H1 (cell line): ENCODE measurements at regions not wholly inside any gene's neighbourhood (a gene's known extent, or its start where the extent isn't known, plus 50 kb on each side); places are given as distances from the start of the nearest gene placed in this dataset.

Source experiments
- CTCF ChIA-PET: fragments of 300-600 bp; sonication (Branson Sonifier 250); formaldehyde crosslinking; loops from one replicate; lab custom pipeline; 2021; ENCODE audit not compliant: partially characterized antibody; lab: Charles Lee
- POLR2A ChIA-PET: fragments of 300-600 bp; sonication (Branson Sonifier 250); formaldehyde crosslinking; loops from one replicate; lab custom pipeline; 2021; ENCODE audit warnings: inconsistent platforms; ENCODE audit not compliant: partially characterized antibody; lab: Charles Lee
- DNase-seq, 2 experiments: peaks; one replicate each; pipeline versions ENCODE4 v3.0.0 to v3.0.0-alpha.2; 2010 to 2022; ENCODE audit warnings: low spot score in 2 of 2, low read depth in 1 of 2, mixed read lengths in 1 of 2
- FAIRE-seq: peaks from 2 replicates; lab custom pipeline; 2011; peaks lifted over from hg19 to GRCh38; lab: Jason Lieb, UNC
- H2AFZ ChIP-seq: 2 replicates; pipeline ENCODE4 v1.8.1; 2012; ENCODE audit warnings: low read length, inconsistent platforms
- H2AK5ac ChIP-seq: 2 replicates; pipeline ENCODE4 v1.6.1; 2013; ENCODE audit warnings: low read depth, low read length
- H2BK120ac ChIP-seq: replicated peaks from 2 replicates; pipeline ENCODE3; 2013; ENCODE audit warnings: low read depth, low read length, inconsistent platforms
- H2BK12ac ChIP-seq: 2 replicates; pipeline ENCODE4 v1.6.1; 2013; ENCODE audit warnings: low read depth, low read length
- H2BK15ac ChIP-seq: 2 replicates; pipeline ENCODE4 v1.6.1; 2013; ENCODE audit warnings: low read length
- H2BK20ac ChIP-seq: 2 replicates; pipeline ENCODE4 v1.6.1; 2013; ENCODE audit warnings: low read length
- H2BK5ac ChIP-seq: 2 replicates; pipeline ENCODE4 v1.6.1; 2013; ENCODE audit warnings: low read depth, low read length
- H3K14ac ChIP-seq: 2 replicates; pipeline ENCODE4 v1.6.1; 2013; ENCODE audit warnings: inconsistent platforms; ENCODE audit not compliant: insufficient read length
- H3K18ac ChIP-seq: 2 replicates; pipeline ENCODE4 v1.6.1; 2013; ENCODE audit warnings: low read length; ENCODE audit errors: extremely low read depth
- H3K23ac ChIP-seq: 2 replicates; pipeline ENCODE4 v1.6.1; 2013; ENCODE audit warnings: inconsistent platforms; ENCODE audit not compliant: insufficient read length
- H3K23me2 ChIP-seq: 2 replicates; pipeline ENCODE4 v1.6.1; 2013; ENCODE audit warnings: low read depth, low read length
- H3K27ac ChIP-seq: 2 replicates; pipeline ENCODE4 v1.6.1; 2011; ENCODE audit warnings: low read depth, low read length, inconsistent platforms
- H3K27me3 ChIP-seq, 4 experiments: replicated peaks in 1 of 4; 1 replicate in 1 of 4; 2 replicates in 3 of 4; pipeline versions ENCODE4 v1.6.1 to v1.8.1; 2011 to 2013; ENCODE audit warnings: low read length in 3 of 4, mild to moderate bottlenecking in 3 of 4, inconsistent platforms in 2 of 4, mixed read lengths in 2 of 4, moderate library complexity in 1 of 4; ENCODE audit not compliant: control insufficient read depth in 3 of 4, insufficient read depth in 3 of 4; ENCODE audit errors: extremely low read depth in 1 of 4
- H3K36me3 ChIP-seq, 4 experiments: 2 replicates each; pipeline versions ENCODE4 v1.6.1 to v1.8.1; 2011 to 2013; ENCODE audit warnings: mild to moderate bottlenecking in 4 of 4, low read length in 3 of 4, moderate library complexity in 2 of 4, control low read depth in 1 of 4, inconsistent platforms in 1 of 4; ENCODE audit not compliant: insufficient read depth in 4 of 4, control insufficient read depth in 2 of 4
- H3K4ac ChIP-seq: replicated peaks from 2 replicates; pipeline ENCODE3; 2013; ENCODE audit warnings: low read length, low read depth, mixed read lengths, inconsistent platforms; ENCODE audit not compliant: insufficient read length
- H3K4me1 ChIP-seq, 4 experiments: replicated peaks in 1 of 4; 1 replicate in 1 of 4; 2 replicates in 3 of 4; pipeline versions ENCODE4 v1.6.1 to v1.8.1; 2011 to 2013; ENCODE audit warnings: low read length in 3 of 4, inconsistent platforms in 2 of 4, mixed read lengths in 1 of 4; ENCODE audit not compliant: insufficient read depth in 4 of 4, control insufficient read depth in 3 of 4
- H3K4me2 ChIP-seq, 2 experiments: 2 replicates each; pipeline versions ENCODE4 v1.6.1 to v1.8.1; 2011 to 2013; ENCODE audit warnings: low read depth in 2 of 2, low read length in 2 of 2, control low read depth in 1 of 2, inconsistent platforms in 1 of 2, mild to moderate bottlenecking in 1 of 2; ENCODE audit not compliant: insufficient read depth in 1 of 2
- H3K4me3 ChIP-seq, 4 experiments: fragments of 200-600, 300-600 bp in 1 of 4; sonication (generic), shearing (Covaris generic), sonication (Bioruptor Twin) in 1 of 4; 2 replicates each; pipeline versions ENCODE4 v1.5.1 to v1.8.1; 2011 to 2016; ENCODE audit warnings: low read length in 4 of 4, low read depth in 3 of 4, control low read depth in 2 of 4, inconsistent platforms in 2 of 4, mild to moderate bottlenecking in 2 of 4, mixed read lengths in 1 of 4, moderate library complexity in 1 of 4; ENCODE audit not compliant: insufficient read depth in 2 of 4; ENCODE audit errors: extremely low read depth in 1 of 4
- H3K56ac ChIP-seq: replicated peaks from 2 replicates; pipeline ENCODE3; 2013; ENCODE audit warnings: low read depth, mild to moderate bottlenecking, mixed read lengths, low read length, inconsistent platforms; ENCODE audit not compliant: insufficient read length
- H3K79me1 ChIP-seq: 2 replicates; pipeline ENCODE4 v1.6.1; 2013; ENCODE audit warnings: low read depth, low read length, control low read depth
- H3K79me2 ChIP-seq, 2 experiments: 2 replicates each; pipeline versions ENCODE4 v1.6.1 to v1.8.1; 2012 to 2013; ENCODE audit warnings: low read length in 2 of 2, mild to moderate bottlenecking in 2 of 2, inconsistent platforms in 1 of 2; ENCODE audit not compliant: insufficient read depth in 2 of 2, control insufficient read depth in 1 of 2
- H3K9ac ChIP-seq, 4 experiments: replicated peaks in 1 of 4; 1 replicate in 1 of 4; 2 replicates in 3 of 4; pipeline versions ENCODE4 v1.6.1 to v1.8.1; 2011 to 2013; ENCODE audit warnings: low read depth in 3 of 4, low read length in 3 of 4, control low read depth in 2 of 4, mild to moderate bottlenecking in 2 of 4, moderate library complexity in 2 of 4, inconsistent platforms in 1 of 4; ENCODE audit errors: extremely low read depth in 1 of 4
- H3K9me3 ChIP-seq, 2 experiments: 2 replicates each; pipeline versions ENCODE4 v1.6.1 to v1.8.1; 2012 to 2013; ENCODE audit warnings: mild to moderate bottlenecking in 2 of 2, moderate library complexity in 2 of 2, control low read depth in 1 of 2, inconsistent platforms in 1 of 2, low read depth in 1 of 2, low read length in 1 of 2, mixed read lengths in 1 of 2; ENCODE audit not compliant: insufficient read depth in 2 of 2
- H4K20me1 ChIP-seq, 2 experiments: replicated peaks in 1 of 2; 2 replicates each; pipeline versions ENCODE3 to v1.8.1; 2011 to 2013; ENCODE audit warnings: inconsistent platforms in 2 of 2, low read length in 2 of 2, mild to moderate bottlenecking in 1 of 2; ENCODE audit not compliant: insufficient read depth in 2 of 2, control insufficient read depth in 1 of 2
- H4K5ac ChIP-seq: 2 replicates; pipeline ENCODE4 v1.6.1; 2013; ENCODE audit warnings: low read length, low read depth, mixed read lengths, inconsistent platforms; ENCODE audit not compliant: insufficient read length
- H4K8ac ChIP-seq: 2 replicates; pipeline ENCODE4 v1.8.0; 2013; ENCODE audit warnings: mild to moderate bottlenecking, moderate library complexity, low read length, inconsistent platforms; ENCODE audit not compliant: insufficient read depth; ENCODE audit errors: extremely low read depth
- H4K91ac ChIP-seq: replicated peaks from 2 replicates; pipeline ENCODE3; 2013; ENCODE audit warnings: low read length, mixed read lengths, inconsistent platforms; ENCODE audit not compliant: insufficient read length
- CBX5 ChIP-seq: fragments of 300-800, 300-1000 bp; sonication (generic); IDR thresholded peaks from 2 replicates; pipeline ENCODE4 v1.7.1; 2016; ENCODE audit warnings: antibody characterized with exemption, low read length, low read depth
- GTF2F1 ChIP-seq: IDR thresholded peaks from 2 replicates; pipeline ENCODE4 v1.6.1; 2012; ENCODE audit warnings: low read depth, low read length, improper control_type of control experiment, borderline replicate concordance
- HDAC6 ChIP-seq: IDR thresholded peaks from one replicate; pipeline ENCODE4 v1.7.1; 2012; ENCODE audit warnings: low read depth, mild to moderate bottlenecking, inconsistent platforms, low read length, moderate library complexity
- JUND ChIP-seq: IDR thresholded peaks from 2 replicates; pipeline ENCODE4 v1.6.1; 2011; ENCODE audit warnings: mild to moderate bottlenecking, improper control_type of control experiment, low read length
- KDM4A ChIP-seq: IDR thresholded peaks from one replicate; pipeline ENCODE4 v1.7.1; 2012; ENCODE audit warnings: low read depth, mild to moderate bottlenecking, moderate library complexity, low read length, inconsistent platforms; ENCODE audit not compliant: severe bottlenecking
- WGBS, 2 experiments: shearing (Covaris generic) in 1 of 2; methylation state at CpG; one replicate each; pipeline versions ENCODE4 v1.1.6 to v1.1.7; 2013 to 2015; ENCODE audit warnings: low lambda C conversion rate in 2 of 2, mixed read lengths in 2 of 2, inconsistent platforms in 1 of 2, low coverage in 1 of 2, missing lambda C conversion rate in 1 of 2; ENCODE audit not compliant: insufficient replicate concordance in 2 of 2, insufficient coverage in 1 of 2, insufficient read length in 1 of 2; ENCODE audit errors: extremely low coverage in 1 of 2, missing lambda C conversion rate in 1 of 2; 5-methylcytosine and 5-hydroxymethylcytosine counted together

GRCh38 chr1:189970331-189971230 lies 507.1 kb downstream of the BRINP3 start:
- Histone ChIP-seq H3K14ac (no peak overlapping the region), H3K4ac (no peak overlapping the region), H3K56ac (no peak overlapping the region), H3K4me1 (peaks cover 0 to 3% (median 2%) of the 10 kb centered on the region in 4 experiments; a peak in 1 of 7 replicates), H4K20me1 (no peaks in the 10 kb centered on the region), H3K36me3 (no peaks in the 10 kb centered on the region), H4K5ac (no peak overlapping the region), H3K27me3 (no peaks in the 10 kb centered on the region), H2BK5ac (no peak overlapping the region), H3K79me1 (no peaks in the 10 kb centered on the region), H3K79me2 (no peaks in the 10 kb centered on the region), H2BK12ac (no peak overlapping the region), H2BK120ac (no peak overlapping the region), H2BK20ac (no peak overlapping the region), H3K23ac (no peak overlapping the region), H2AFZ (no peak overlapping the region), H2AK5ac (no peak overlapping the region), H3K9ac (no peak overlapping the region), H3K23me2 (no peaks in the 10 kb centered on the region), H3K18ac (no peak overlapping the region), H4K91ac (no peak overlapping the region), H3K4me2 (no peak overlapping the region), H3K4me3 (no peak overlapping the region), H2BK15ac (no peak overlapping the region), H4K8ac (no peak overlapping the region), H3K27ac (no peak overlapping the region), H3K9me3 (no peaks in the 10 kb centered on the region)
- WGBS, 2 experiments, result 21% methylated on average over 2 of the region's 2 CpGs; no CpG with 5 or more reads in 1 of the 2 experiments
- FAIRE-seq (no peak), DNase-seq (no peak)
- ChIA-PET CTCF (interaction anchor here (0.7 to 1.1 kb wide), 3 partner anchors 9 to 172 kb away, joined by 3 read pairs; no protein-coding TSS in a partner anchor), POLR2A (no interaction called here)
- TF ChIP-seq HDAC6 (no peak), GTF2F1 (no peak), KDM4A (no peak), JUND (no peak), CBX5 (no peak)
